NCI-H2196 treated with DMSO at 0.1 percent for 48 hours (cell line): ENCODE measurements at regions not wholly inside any gene's neighbourhood (a gene's known extent, or its start where the extent isn't known, plus 50 kb on each side); places are given as distances from the start of the nearest gene placed in this dataset.

Experiments
- DNase-seq: peaks from one replicate; lab custom pipeline; 2025; ENCODE audit not compliant: unreplicated experiment; lab: John Stamatoyannopoulos, UW

GRCh38 chr7:145928937-145929336 is 187.7 kb upstream of the CNTNAP2 start:
- DNase-seq, result no peak

- no peak for DNase-seq
These were observed 196.9 kb upstream of the CNTNAP2 start for GRCh38 chr7:145919712-145920111.

GRCh38 chr7:145916776-145917175 is 199.8 kb upstream of the CNTNAP2 start:
- DNase-seq, result no peak

GRCh38 chr7:145915679-145916078 is 200.9 kb upstream of the CNTNAP2 start:
- no peak for DNase-seq

- no peak for DNase-seq
These were observed 206.5 kb upstream of the CNTNAP2 start for GRCh38 chr7:145909991-145910513.

- DNase-seq, result no peak
These were observed 212.9 kb upstream of the CNTNAP2 start for GRCh38 chr7:145903658-145904057.

GRCh38 chr7:145902123-145902522 is 214.5 kb upstream of the CNTNAP2 start:
- no peak for DNase-seq

- DNase-seq, result no peak
These were observed 216.7 kb upstream of the CNTNAP2 start for GRCh38 chr7:145899938-145900337.

- DNase-seq, result no peak
These were observed 222.6 kb upstream of the CNTNAP2 start for GRCh38 chr7:145893925-145894535.

GRCh38 chr7:145884716-145885514 is 231.7 kb upstream of the CNTNAP2 start:
- DNase-seq, result no peak

GRCh38 chr7:145876376-145876775 is 240.2 kb upstream of the CNTNAP2 start:
- no peak for DNase-seq

- DNase-seq, result no peak
These were observed 241.3 kb upstream of the CNTNAP2 start for GRCh38 chr7:145875267-145875666.

GRCh38 chr7:145868935-145869334 is 247.7 kb upstream of the CNTNAP2 start:
- no peak for DNase-seq

GRCh38 chr7:145862212-145862611 is 254.4 kb upstream of the CNTNAP2 start:
- DNase-seq, result no peak

GRCh38 chr7:145860809-145861208 is 255.8 kb upstream of the CNTNAP2 start:
- no peak for DNase-seq

- DNase-seq, result no peak
These were observed 266.0 kb upstream of the CNTNAP2 start for GRCh38 chr7:145850636-145851035.

- no peak for DNase-seq
These were observed 267.9 kb upstream of the CNTNAP2 start for GRCh38 chr7:145848691-145849090.

- no peak for DNase-seq
These were observed 271.3 kb upstream of the CNTNAP2 start for GRCh38 chr7:145845345-145845744.

- no peak for DNase-seq
These were observed 276.8 kb upstream of the CNTNAP2 start for GRCh38 chr7:145839814-145840213.

- no peak for DNase-seq
These were observed 284.9 kb upstream of the CNTNAP2 start for GRCh38 chr7:145831616-145832206.

GRCh38 chr7:145817687-145818086 is 298.9 kb upstream of the CNTNAP2 start:
- DNase-seq, result no peak

GRCh38 chr7:145812218-145812617 is 304.4 kb upstream of the CNTNAP2 start:
- no peak for DNase-seq
